ENCODE measurements at regions not wholly inside any gene's neighbourhood (a gene's known extent, or its start where the extent isn't known, plus 50 kb on each side); places are given as distances from the start of the nearest gene placed in this dataset.

- TF ChIP-seq GATA1 (IDR thresholded peaks at IDR 0.05; ENCODE audit: low read depth, low read length) (no peak), POLR2A (IDR thresholded peaks at IDR 0.05; ENCODE audit: low read length) (no peak)
- DNase-seq: peak in 1 of 2 experiments; percentile 15
Observed at GRCh38 chr4:153067376-153067775, 131.3 kb downstream of the FHDC1 start.

DNA sequence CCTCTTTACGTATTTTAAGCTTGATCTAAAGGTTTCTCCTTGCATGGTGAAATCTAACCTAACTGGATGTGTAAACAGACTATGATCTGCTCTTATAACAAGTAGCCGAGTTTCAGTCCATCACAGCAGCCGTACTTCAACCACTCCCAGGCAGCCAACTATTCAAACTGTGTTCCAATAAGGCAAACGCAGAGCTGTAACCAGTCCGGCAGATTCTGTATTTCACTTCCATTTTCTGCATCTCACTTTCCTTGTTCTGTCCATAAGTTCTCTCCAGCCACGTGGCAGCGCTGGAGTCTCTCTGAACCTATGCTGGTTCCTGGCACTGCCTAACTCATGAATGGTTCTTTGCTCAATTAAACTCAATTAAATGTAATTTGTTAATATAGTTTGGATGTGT lies 132.6 kb downstream of the FHDC1 start:
- no peak for TF ChIP-seq GATA1 (IDR thresholded peaks at IDR 0.05; ENCODE audit: low read depth, low read length)
- no peak for TF ChIP-seq POLR2A (IDR thresholded peaks at IDR 0.05; ENCODE audit: low read length)
- no peak for DNase-seq

GRCh38 chr4:153071958-153072598 lies 132.2 kb upstream of the TRIM2 start:
- no peak for TF ChIP-seq GATA1 (IDR thresholded peaks at IDR 0.05; ENCODE audit: low read depth, low read length)
- TF ChIP-seq POLR2A (IDR thresholded peaks at IDR 0.05; ENCODE audit: low read length): no peak
- DNase-seq: no peak

DNA sequence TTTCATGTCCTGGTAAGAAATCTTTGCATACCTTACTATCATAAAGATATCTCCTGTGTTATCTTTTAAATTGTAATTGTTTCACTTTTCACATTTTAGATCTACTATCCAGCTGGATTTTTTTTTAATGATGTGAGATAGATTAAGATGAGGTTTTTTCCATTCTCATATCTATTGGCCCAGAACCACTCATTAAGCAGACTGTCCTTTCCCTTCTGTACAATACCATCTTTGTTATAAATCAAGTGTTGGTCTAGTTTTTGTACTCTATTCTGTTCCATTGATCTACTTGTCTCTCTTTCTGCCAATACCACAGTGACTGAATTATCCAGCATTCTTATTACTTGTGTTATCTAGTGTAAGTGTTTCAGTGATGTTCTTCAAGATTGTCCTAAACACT lies 131.6 kb upstream of the TRIM2 start:
- TF ChIP-seq POLR2A (IDR thresholded peaks at IDR 0.05; ENCODE audit: low read length) (no peak), GATA1 (IDR thresholded peaks at IDR 0.05; ENCODE audit: low read depth, low read length) (no peak)
- DNase-seq: no peak

DNA sequence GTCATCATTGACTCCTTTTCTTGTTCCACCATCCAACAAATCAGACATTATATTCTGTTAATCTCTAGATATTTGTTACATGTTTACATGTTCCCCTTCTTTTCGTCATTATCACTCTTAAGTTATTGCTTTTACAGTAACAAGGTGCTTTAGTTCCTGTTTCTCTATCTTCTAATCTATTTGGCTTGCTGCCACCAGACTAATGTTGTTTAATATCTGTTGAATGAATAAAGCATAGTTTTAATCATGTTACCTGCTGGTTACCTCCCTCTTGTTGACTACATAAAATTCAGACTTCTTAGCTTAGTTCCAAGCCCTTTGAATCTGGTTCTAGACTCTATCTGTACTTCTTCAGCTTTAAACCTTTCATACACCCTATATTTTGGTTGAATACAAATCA lies 129.8 kb upstream of the TRIM2 start:
- DNase-seq: peak in 1 of 2 experiments; percentile 33
- TF ChIP-seq GATA1 (IDR thresholded peaks at IDR 0.05; ENCODE audit: low read depth, low read length) (no peak), POLR2A (IDR thresholded peaks at IDR 0.05; ENCODE audit: low read length) (no peak)

- peak in 1 of 2 experiments; percentile 33 for DNase-seq
- TF ChIP-seq POLR2A (IDR thresholded peaks at IDR 0.05; ENCODE audit: low read length) (no peak), GATA1 (IDR thresholded peaks at IDR 0.05; ENCODE audit: low read depth, low read length) (no peak)
Observed at GRCh38 chr4:153074936-153075630, 129.2 kb upstream of the TRIM2 start.

GRCh38 chr4:153075836-153076518 lies 128.3 kb upstream of the TRIM2 start:
- no peak for TF ChIP-seq POLR2A (IDR thresholded peaks at IDR 0.05; ENCODE audit: low read length)
- TF ChIP-seq GATA1 (IDR thresholded peaks at IDR 0.05; ENCODE audit: low read depth, low read length): no peak
- DNase-seq: peak in 1 of 2 experiments; percentile 17

DNA sequence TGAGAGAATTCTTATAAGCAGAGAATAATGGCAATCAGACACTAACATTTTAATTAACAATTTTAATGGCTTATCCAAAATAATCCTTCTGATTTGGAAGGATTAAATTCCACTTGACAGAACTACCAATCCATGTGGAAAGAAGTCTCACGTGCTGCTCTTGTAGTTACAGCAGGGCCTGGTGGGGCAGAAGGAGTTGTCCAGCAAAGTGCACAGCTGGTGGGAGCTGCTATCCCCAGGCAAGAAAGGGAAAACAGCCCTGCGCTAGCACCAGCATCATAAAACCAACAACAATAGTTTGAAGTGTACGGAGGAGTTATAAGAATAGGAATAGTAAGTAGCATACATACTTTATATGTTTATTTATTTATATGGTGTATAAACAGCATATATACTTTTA lies 127.4 kb upstream of the TRIM2 start:
- no peak for DNase-seq
- TF ChIP-seq POLR2A (IDR thresholded peaks at IDR 0.05; ENCODE audit: low read length) (no peak), GATA1 (IDR thresholded peaks at IDR 0.05; ENCODE audit: low read depth, low read length) (no peak)

DNA sequence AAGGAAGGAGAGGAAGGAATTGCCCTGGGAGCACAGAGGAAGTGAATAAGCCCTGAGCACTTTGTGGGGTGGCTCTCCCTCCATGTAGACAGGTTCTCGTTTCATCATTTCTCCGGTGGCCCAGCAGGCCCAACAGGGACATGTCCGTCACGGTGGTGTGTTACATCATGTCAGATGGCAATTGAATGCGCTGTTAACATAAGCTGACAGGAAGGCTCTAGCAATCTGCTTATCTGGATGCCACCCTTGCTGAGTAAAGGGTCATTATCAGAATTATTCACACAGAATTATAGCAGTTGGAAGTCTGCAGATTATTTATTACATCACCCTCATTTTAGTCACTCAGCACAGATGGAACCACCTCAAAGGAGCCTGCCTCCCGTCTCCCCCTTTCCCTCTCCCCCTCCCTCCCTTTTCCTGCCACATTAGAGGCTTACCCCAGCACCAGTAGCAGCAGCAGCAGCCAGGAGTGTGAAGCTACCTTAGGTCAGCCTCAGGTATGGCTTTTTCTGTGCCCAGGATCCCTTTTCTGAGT lies 124.3 kb upstream of the TRIM2 start:
- TF ChIP-seq GATA1 (IDR thresholded peaks at IDR 0.05; ENCODE audit: low read depth, low read length) (peak; percentile 93), POLR2A (IDR thresholded peaks at IDR 0.05; ENCODE audit: low read length) (peak; percentile 83)
- peak; percentile 97 to 100 for DNase-seq

GRCh38 chr4:153081006-153081580 lies 123.2 kb upstream of the TRIM2 start:
- TF ChIP-seq POLR2A (IDR thresholded peaks at IDR 0.05; ENCODE audit: low read length) (no peak), GATA1 (IDR thresholded peaks at IDR 0.05; ENCODE audit: low read depth, low read length) (no peak)
- DNase-seq: peak in 1 of 2 experiments; percentile 43

GRCh38 chr4:153081693-153082092 lies 122.5 kb upstream of the TRIM2 start:
- TF ChIP-seq POLR2A (IDR thresholded peaks at IDR 0.05; ENCODE audit: low read length): no peak
- no peak for TF ChIP-seq GATA1 (IDR thresholded peaks at IDR 0.05; ENCODE audit: low read depth, low read length)
- peak in 1 of 2 experiments; percentile 26 for DNase-seq

GRCh38 chr4:153082322-153083301 lies 121.6 kb upstream of the TRIM2 start:
- no peak for TF ChIP-seq GATA1 (IDR thresholded peaks at IDR 0.05; ENCODE audit: low read depth, low read length)
- no peak for TF ChIP-seq POLR2A (IDR thresholded peaks at IDR 0.05; ENCODE audit: low read length)
- peak; percentile 33 to 61 for DNase-seq

- TF ChIP-seq POLR2A (IDR thresholded peaks at IDR 0.05; ENCODE audit: low read length) (no peak), GATA1 (IDR thresholded peaks at IDR 0.05; ENCODE audit: low read depth, low read length) (no peak)
- peak; percentile 80 to 87 for DNase-seq
Observed at GRCh38 chr4:153083447-153083947, 120.7 kb upstream of the TRIM2 start.
